ENCODE measurements at regions not wholly inside any gene's neighbourhood (a gene's known extent, or its start where the extent isn't known, plus 50 kb on each side); places are given as distances from the start of the nearest gene placed in this dataset.

GRCh38 chr3:40657623-40658022, 132.9 kb downstream of the ZNF621 start:
- TF ChIP-seq, protein P1, sequence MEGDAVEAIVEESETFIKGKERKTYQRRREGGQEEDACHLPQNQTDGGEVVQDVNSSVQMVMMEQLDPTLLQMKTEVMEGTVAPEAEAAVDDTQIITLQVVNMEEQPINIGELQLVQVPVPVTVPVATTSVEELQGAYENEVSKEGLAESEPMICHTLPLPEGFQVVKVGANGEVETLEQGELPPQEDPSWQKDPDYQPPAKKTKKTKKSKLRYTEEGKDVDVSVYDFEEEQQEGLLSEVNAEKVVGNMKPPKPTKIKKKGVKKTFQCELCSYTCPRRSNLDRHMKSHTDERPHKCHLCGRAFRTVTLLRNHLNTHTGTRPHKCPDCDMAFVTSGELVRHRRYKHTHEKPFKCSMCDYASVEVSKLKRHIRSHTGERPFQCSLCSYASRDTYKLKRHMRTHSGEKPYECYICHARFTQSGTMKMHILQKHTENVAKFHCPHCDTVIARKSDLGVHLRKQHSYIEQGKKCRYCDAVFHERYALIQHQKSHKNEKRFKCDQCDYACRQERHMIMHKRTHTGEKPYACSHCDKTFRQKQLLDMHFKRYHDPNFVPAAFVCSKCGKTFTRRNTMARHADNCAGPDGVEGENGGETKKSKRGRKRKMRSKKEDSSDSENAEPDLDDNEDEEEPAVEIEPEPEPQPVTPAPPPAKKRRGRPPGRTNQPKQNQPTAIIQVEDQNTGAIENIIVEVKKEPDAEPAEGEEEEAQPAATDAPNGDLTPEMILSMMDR (IDR thresholded peaks at IDR 0.05; ENCODE audit: insufficient read depth, low read length) = no peak
- no peak for TF ChIP-seq SPI1 (IDR thresholded peaks at IDR 0.05; ENCODE audit: borderline replicate concordance, low read depth)
